Kasumi-1 (cell line): ENCODE measurements at regions not wholly inside any gene's neighbourhood (a gene's known extent, or its start where the extent isn't known, plus 50 kb on each side); places are given as distances from the start of the nearest gene placed in this dataset.

Source experiments
- DNase-seq, 2 experiments: peaks; one replicate each; lab custom pipeline; 2025; lab: John Stamatoyannopoulos, UW

GRCh38 chr15:98387866-98388265 lies 260.5 kb upstream of the IGF1R start:
- no peak for DNase-seq

GRCh38 chr15:98390946-98391530 lies 257.3 kb upstream of the IGF1R start:
- DNase-seq: no peak

DNA sequence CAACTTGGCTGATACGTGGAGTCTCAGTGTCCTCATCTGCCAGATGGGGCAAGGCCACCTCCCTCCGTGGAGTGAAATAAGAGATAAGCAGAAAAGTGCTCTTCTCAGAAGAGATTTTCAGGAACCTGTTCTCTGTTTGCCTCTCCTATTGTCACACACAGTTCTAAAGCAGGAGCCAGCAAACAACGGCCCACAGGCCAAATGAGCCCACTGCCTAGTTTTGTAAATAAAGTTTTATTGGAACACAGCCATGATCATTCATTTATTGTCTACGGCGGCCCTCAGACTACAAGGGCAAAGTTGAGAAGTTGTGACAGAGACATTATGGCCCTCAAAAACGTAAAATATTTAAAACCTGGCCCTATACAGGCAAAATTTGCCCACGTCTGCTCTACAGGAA lies 256.8 kb upstream of the IGF1R start:
- DNase-seq: no peak

- DNase-seq: no peak
Observed at GRCh38 chr15:98393471-98393870, 254.9 kb upstream of the IGF1R start.

DNA sequence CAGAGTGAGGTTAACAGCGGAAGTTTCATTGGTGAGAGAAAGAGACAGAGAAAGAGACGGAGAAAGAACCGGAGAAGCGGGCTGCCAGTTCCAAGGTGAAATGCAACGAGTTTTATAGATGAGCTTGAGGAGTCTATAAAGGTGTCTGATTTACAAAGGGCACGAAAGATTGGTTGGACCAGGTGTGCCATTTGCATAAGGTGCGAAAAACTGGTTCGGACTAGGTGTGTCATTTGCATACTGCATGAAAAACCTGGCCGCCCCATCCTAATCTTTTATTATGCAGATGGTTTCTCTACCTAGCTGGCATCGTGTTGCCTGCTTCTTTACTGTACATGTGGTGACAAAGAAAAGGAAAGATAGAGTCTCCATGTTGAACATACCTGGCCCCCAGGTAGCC lies 253.8 kb upstream of the IGF1R start:
- DNase-seq: no peak

DNA sequence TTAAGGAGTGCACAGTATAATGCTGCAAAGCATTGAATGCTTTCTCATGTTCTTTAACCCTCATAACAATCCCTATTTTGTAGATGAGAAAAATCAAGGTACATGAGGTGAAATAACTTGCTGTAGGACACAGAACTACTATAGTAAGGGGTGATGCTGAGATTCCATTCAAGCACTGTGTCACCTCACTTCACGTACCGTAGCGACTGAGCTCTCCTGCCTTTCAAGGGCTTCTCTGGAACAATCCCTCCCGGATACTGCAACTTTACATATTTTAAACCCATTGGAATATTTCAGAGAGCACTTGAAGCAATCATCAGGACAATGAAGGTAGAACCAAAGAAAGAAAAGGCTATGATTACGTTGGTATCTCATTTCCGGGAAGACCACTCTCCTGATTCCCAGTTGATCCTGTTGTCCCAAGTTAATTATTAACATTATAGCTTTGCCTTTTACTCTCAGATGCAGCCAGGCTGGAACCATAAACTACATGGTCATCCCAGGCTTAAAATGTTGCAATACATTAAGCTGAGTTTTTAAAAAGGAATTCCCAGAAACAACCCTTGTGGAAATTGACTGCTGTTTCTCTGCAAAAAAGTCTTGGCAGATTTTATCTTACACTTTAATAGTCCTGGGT lies 252.2 kb upstream of the IGF1R start:
- no peak for DNase-seq

- no peak for DNase-seq
Observed at GRCh38 chr15:98397419-98397818, 250.9 kb upstream of the IGF1R start.

DNA sequence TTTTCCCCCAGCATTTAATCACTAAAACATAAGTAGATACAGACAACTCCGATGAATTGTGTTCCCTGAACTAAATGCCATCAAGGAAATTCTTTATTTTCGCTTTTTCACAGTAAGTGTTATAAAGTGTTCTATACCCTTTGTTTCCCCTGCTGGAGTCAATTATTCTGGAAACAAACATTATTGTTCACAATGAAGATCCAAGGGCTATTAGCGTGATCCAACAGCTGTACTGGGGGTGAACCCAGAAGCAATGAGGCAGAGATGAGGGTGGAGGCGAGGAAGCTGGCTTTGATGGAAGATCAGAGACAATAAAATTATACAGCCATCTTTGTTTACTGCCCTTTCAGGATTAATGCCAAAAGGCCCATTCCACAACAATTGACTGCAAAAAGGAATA lies 250.3 kb upstream of the IGF1R start:
- no peak for DNase-seq

DNA sequence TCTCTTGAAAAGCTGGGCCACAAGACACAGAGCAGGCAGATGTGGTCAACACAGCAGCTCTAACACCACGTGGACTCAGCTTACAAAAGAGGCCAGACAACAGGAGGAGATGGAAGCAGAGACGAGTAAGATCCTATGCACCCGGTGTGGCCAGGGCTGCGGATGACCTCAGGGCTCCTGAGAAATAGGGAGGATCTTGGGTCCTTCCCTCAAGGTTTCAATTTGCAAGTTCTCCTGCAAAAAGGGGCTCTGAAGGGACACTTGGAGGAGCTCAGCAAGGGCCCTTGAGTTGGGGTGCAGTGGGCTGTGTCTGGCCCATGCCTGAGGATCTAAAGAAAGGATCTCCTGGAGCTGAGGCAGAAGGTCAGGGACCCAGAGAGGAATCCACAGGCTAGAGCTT lies 249.5 kb upstream of the IGF1R start:
- DNase-seq: no peak

- DNase-seq: no peak
Observed at GRCh38 chr15:98400120-98400519, 248.2 kb upstream of the IGF1R start.

DNA sequence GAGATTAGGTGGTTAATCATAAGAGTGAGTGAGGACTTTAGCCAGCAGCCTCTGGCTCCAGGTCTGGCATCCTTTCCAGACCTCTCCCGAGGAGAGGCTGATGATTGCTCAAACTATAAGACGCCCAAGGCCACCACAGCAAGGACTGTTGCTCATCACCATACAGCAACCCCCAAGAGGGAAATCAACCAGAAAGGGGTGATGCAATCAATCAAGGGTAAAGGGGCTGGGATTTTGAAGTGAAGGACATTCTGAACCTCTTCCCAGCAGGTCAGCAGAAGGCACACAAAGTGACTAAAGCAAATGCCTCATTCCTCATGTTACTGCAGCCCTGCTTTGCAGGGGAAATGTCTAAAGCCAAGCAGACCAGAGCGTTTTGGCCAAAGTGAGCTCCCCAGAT lies 247.3 kb upstream of the IGF1R start:
- DNase-seq: no peak

DNA sequence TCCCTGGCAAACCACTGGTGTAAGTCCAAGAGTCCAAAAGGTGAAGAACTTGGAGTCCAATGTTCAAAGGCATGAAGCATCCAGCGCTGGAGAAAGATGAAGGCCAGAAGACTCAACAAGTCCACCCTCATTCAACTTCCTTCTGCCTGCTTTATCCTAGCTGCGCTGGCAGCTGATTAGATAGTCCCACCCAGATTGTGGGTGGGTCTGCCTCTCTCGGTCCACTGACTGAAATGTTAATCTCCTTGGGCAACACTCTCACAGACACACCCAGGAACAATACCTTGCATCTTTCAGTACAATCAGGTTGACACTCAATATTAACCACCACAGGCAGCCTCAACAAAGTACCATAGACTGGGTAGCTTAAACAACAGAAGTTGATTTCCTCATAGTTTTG lies 245.9 kb upstream of the IGF1R start:
- DNase-seq: no peak

GRCh38 chr15:98403169-98403568 lies 245.2 kb upstream of the IGF1R start:
- DNase-seq: no peak

DNA sequence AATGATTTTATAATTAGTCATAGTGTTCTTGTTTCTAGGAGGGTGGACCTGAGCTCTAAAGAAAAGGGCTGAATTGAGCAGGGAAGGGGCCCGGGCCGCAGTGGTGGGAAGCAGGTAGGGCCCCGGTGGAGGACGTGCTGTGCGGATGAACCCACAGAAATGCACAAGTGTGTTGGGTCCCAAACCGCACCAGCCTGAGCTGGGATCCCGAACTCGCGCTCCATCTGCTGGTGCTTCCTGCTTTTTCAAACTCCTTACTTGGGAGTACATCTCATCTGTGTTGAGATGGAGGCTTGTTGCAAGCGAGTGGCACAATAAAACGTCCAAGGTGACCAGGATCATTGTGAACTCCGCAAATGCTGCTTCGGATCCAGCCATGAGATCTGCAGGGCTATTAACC lies 244.8 kb upstream of the IGF1R start:
- no peak for DNase-seq

- DNase-seq: no peak
Observed at GRCh38 chr15:98405013-98405412, 243.3 kb upstream of the IGF1R start.

GRCh38 chr15:98408231-98408630 lies 240.1 kb upstream of the IGF1R start:
- no peak for DNase-seq

GRCh38 chr15:98410328-98410727 lies 238.0 kb upstream of the IGF1R start:
- no peak for DNase-seq

- no peak for DNase-seq
Observed at GRCh38 chr15:98412852-98413251, 235.5 kb upstream of the IGF1R start.

DNA sequence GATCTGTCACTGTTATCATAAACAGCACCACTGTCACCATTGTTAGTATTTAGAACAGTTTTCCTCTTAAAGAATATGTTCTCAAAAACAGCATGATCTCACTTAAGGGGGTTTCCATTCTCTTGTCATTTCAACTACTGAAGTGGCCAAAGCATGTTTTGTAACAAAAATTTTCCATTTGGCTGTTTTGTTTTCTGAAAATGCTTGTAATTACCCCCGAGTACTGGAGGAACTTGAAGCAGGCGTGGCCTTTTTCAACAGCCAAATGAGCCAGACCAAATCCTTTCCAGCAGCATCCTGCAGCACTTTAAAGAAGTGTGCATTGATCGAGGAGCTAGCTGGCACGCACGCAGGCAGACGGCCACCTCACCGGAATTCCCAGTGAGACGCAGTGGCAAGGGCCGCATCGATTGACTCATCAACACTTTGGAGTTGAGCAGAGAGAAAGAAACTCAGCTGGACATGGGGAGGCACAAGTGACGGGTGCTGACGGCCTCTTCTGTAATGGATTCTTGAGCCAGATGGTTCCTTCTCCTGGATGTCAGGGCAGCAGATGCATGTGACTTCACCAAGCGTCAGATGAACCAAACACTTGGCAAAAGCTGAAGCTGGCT lies 234.3 kb upstream of the IGF1R start:
- no peak for DNase-seq

GRCh38 chr15:98416222-98416855 lies 232.0 kb upstream of the IGF1R start:
- DNase-seq: no peak

DNA sequence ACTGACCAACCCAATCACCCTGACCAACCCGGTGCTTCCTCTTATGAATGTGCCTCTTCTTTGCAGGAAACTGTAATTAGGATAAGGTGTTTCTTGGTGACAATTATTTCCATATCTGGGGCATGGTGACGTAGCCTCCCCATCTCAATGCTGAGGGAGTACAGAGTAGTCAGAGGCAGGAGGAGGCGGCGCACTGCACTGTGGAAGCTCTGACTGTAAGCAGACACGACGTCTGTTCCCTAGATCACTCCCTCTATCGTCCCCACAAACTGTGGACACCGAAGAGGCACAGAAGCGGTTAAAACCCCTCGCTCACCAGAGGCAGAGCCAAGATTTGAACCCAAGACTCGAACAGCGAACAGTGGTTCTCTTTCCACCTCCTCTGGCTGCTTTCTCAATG lies 231.0 kb upstream of the IGF1R start:
- no peak for DNase-seq

- no peak for DNase-seq
Observed at GRCh38 chr15:98418122-98418521, 230.2 kb upstream of the IGF1R start.

- no peak for DNase-seq
Observed at GRCh38 chr15:98419173-98419780, 229.1 kb upstream of the IGF1R start.
